GM20000 (cell line): ENCODE measurements at regions not wholly inside any gene's neighbourhood (a gene's known extent, or its start where the extent isn't known, plus 50 kb on each side); places are given as distances from the start of the nearest gene placed in this dataset.
A peak's percentile ranks its signal among the peaks of the same experiment; 100 is the strongest.

ENCODE experiments used
- DNase-seq: peaks from one replicate; pipeline ENCODE4 v3.0.0; 2012; ENCODE audit warnings: low spot score
- TF ChIP-seq, protein P1 (sequence below): IDR thresholded peaks from 2 replicates; pipeline ENCODE4 v1.5.1; 2012; ENCODE audit warnings: mild to moderate bottlenecking, control low read depth; ENCODE audit errors: extremely low read depth, missing control alignments

- peak; percentile 56 for DNase-seq
- TF ChIP-seq, protein P1, sequence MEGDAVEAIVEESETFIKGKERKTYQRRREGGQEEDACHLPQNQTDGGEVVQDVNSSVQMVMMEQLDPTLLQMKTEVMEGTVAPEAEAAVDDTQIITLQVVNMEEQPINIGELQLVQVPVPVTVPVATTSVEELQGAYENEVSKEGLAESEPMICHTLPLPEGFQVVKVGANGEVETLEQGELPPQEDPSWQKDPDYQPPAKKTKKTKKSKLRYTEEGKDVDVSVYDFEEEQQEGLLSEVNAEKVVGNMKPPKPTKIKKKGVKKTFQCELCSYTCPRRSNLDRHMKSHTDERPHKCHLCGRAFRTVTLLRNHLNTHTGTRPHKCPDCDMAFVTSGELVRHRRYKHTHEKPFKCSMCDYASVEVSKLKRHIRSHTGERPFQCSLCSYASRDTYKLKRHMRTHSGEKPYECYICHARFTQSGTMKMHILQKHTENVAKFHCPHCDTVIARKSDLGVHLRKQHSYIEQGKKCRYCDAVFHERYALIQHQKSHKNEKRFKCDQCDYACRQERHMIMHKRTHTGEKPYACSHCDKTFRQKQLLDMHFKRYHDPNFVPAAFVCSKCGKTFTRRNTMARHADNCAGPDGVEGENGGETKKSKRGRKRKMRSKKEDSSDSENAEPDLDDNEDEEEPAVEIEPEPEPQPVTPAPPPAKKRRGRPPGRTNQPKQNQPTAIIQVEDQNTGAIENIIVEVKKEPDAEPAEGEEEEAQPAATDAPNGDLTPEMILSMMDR: peak; percentile 11
These were observed 108.1 kb downstream of the DHX15 start for GRCh38 chr4:24476282-24476681.

DNA sequence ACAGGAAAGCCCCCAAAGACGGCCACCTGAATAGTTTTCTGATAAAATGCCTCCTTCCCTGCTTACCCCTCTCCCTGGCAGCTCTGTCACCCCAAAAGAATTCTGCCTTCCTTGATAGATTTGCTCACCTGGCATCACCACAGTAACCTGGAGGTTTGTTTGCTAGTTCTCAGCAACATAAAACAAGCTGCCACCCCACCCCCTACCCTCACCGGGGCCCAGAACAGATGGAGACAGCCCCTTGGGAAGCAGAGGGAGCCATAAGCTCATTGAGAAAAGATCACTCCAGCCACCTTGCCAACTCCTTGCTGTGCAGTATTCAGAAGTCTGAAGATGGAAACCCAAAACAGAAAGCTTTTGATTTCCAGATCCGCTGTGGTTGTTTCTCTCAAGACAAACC lies 108.6 kb downstream of the DHX15 start:
- TF ChIP-seq, protein P1: no peak
- DNase-seq: no peak

GRCh38 chr4:24473309-24473721 lies 111.0 kb downstream of the DHX15 start:
- TF ChIP-seq, protein P1: no peak
- DNase-seq: no peak

- TF ChIP-seq, protein P1: peak; percentile 53
These were observed 111.6 kb downstream of the DHX15 start for GRCh38 chr4:24472514-24473308.

GRCh38 chr4:24472161-24472510 lies 112.2 kb downstream of the DHX15 start:
- no peak for DNase-seq
- TF ChIP-seq, protein P1: no peak

More at GRCh38 chr4:24472514-24473308, 111.6 kb downstream of the DHX15 start:
- DNase-seq: peak; percentile 87

- peak; percentile 53 for DNase-seq
- TF ChIP-seq, protein P1: no peak
These were observed 112.7 kb downstream of the DHX15 start for GRCh38 chr4:24471486-24472160.
